BLaER1 treated with 17β-estradiol and CSF1 and Interleukin-3, amounts not matched to agents 10 nM and 100 nM (cell line): ENCODE measurements at regions not wholly inside any gene's neighbourhood (a gene's known extent, or its start where the extent isn't known, plus 50 kb on each side); places are given as distances from the start of the nearest gene placed in this dataset.

Experiments used
- H3K27ac ChIP-seq, 11 experiments: shearing (Covaris generic); formaldehyde crosslinking; 2 replicates each; pipeline ENCODE4 v1.8.1; 2022
- H3K27me3 ChIP-seq, 11 experiments: shearing (Covaris generic); formaldehyde crosslinking; 2 replicates each; pipeline ENCODE4 v1.8.1; 2022
- H3K36me3 ChIP-seq, 11 experiments: shearing (Covaris generic); formaldehyde crosslinking; 2 replicates each; pipeline ENCODE4 v1.8.1; 2022
- H3K4me1 ChIP-seq, 10 experiments: shearing (Covaris generic); formaldehyde crosslinking; 2 replicates each; pipeline ENCODE4 v1.8.1; 2022
- H3K4me2 ChIP-seq, 11 experiments: shearing (Covaris generic); formaldehyde crosslinking; 2 replicates each; pipeline ENCODE4 v1.8.1; 2022
- H3K4me3 ChIP-seq, 10 experiments: shearing (Covaris generic); formaldehyde crosslinking; 2 replicates each; pipeline ENCODE4 v1.8.1; 2022
- H3K9ac ChIP-seq, 11 experiments: shearing (Covaris generic); formaldehyde crosslinking; 2 replicates each; pipeline ENCODE4 v1.8.1; 2022
- H3K9me3 ChIP-seq, 11 experiments: shearing (Covaris generic); formaldehyde crosslinking; replicated peaks in 1 of 11; 2 replicates each; pipeline ENCODE4 v1.8.1; 2022
- H4K20me1 ChIP-seq, 11 experiments: shearing (Covaris generic); formaldehyde crosslinking; 2 replicates each; pipeline ENCODE4 v1.8.1; 2022
- Cebpa-rat ChIP-seq, 11 experiments: shearing (Covaris generic); IDR thresholded peaks; 2 replicates each; pipeline ENCODE4 v1.8.1; 2022

GRCh38 chr12:63028951-63029350 is 94.0 kb upstream of the PPM1H start:
- Histone ChIP-seq H3K9me3 (peaks cover 0 to 4% (median 0%) of the 10 kb centered on the region in 11 experiments; a peak in 1 of 22 replicates), H3K4me2 (no peak overlapping the region), H3K4me3 (no peak overlapping the region), H3K36me3 (no peaks in the 10 kb centered on the region), H3K9ac (no peak overlapping the region), H3K27me3 (no peaks in the 10 kb centered on the region), H3K27ac (no peak overlapping the region), H4K20me1 (no peaks in the 10 kb centered on the region), H3K4me1 (no peaks in the 10 kb centered on the region)
- TF ChIP-seq Cebpa-rat (IDR thresholded peaks at IDR 0.05) = no peak

GRCh38 chr12:63025116-63025515 is 90.2 kb upstream of the PPM1H start:
- H4K20me1 ChIP-seq = no peaks in the 10 kb centered on the region
- H3K4me2 ChIP-seq = no peak overlapping the region
- H3K9ac ChIP-seq = no peak overlapping the region
- no peaks in the 10 kb centered on the region; a peak in 1 of 22 replicates for H3K27me3 ChIP-seq
- H3K27ac ChIP-seq = no peak overlapping the region
- H3K4me3 ChIP-seq = no peak overlapping the region
- H3K4me1 ChIP-seq = peaks cover 8 to 13% (median 10%) of the 10 kb centered on the region in 10 experiments; a peak in 12 of 20 replicates
- H3K36me3 ChIP-seq = no peaks in the 10 kb centered on the region
- no peak for TF ChIP-seq Cebpa-rat (IDR thresholded peaks at IDR 0.05)
- H3K9me3 ChIP-seq = no peaks in the 10 kb centered on the region

- Histone ChIP-seq H3K4me3 (no peak overlapping the region), H3K9me3 (no peaks in the 10 kb centered on the region), H3K27ac (no peak overlapping the region), H3K36me3 (no peaks in the 10 kb centered on the region), H4K20me1 (no peaks in the 10 kb centered on the region), H3K27me3 (no peaks in the 10 kb centered on the region; a peak in 1 of 22 replicates), H3K9ac (no peak overlapping the region), H3K4me2 (no peak overlapping the region), H3K4me1 (peaks cover 8 to 13% (median 10%) of the 10 kb centered on the region in 10 experiments; a peak in 12 of 20 replicates)
- TF ChIP-seq Cebpa-rat (IDR thresholded peaks at IDR 0.05) = no peak
Observed at GRCh38 chr12:63023926-63024325, 89.0 kb upstream of the PPM1H start.

- no peak overlapping the region for H3K9ac ChIP-seq
- no peak overlapping the region for H3K27ac ChIP-seq
- no peaks in the 10 kb centered on the region for H3K36me3 ChIP-seq
- no peak for TF ChIP-seq Cebpa-rat (IDR thresholded peaks at IDR 0.05)
- H3K4me1 ChIP-seq = peaks cover 8 to 13% (median 10%) of the 10 kb centered on the region in 10 experiments; a peak in 12 of 20 replicates
- no peaks in the 10 kb centered on the region for H4K20me1 ChIP-seq
- H3K4me2 ChIP-seq = peak overlapping the region in 9 of 11 experiments; percentile 0 to 54 (median 15); a peak in 15 of 22 replicates
- no peaks in the 10 kb centered on the region; a peak in 1 of 22 replicates for H3K27me3 ChIP-seq
- H3K4me3 ChIP-seq = no peak overlapping the region
- no peaks in the 10 kb centered on the region for H3K9me3 ChIP-seq
Observed at GRCh38 chr12:63021116-63021515, 86.2 kb upstream of the PPM1H start.

GRCh38 chr12:63020269-63020668 is 85.3 kb upstream of the PPM1H start:
- no peak overlapping the region for H3K27ac ChIP-seq
- H3K27me3 ChIP-seq = no peaks in the 10 kb centered on the region; a peak in 1 of 22 replicates
- no peak overlapping the region for H3K4me3 ChIP-seq
- no peaks in the 10 kb centered on the region for H3K36me3 ChIP-seq
- no peak for TF ChIP-seq Cebpa-rat (IDR thresholded peaks at IDR 0.05)
- no peaks in the 10 kb centered on the region for H4K20me1 ChIP-seq
- H3K4me1 ChIP-seq = peaks cover 8 to 13% (median 10%) of the 10 kb centered on the region in 10 experiments; a peak in 12 of 20 replicates
- H3K4me2 ChIP-seq = peak overlapping the region in 1 of 11 experiments; percentile 39; a peak in 1 of 22 replicates
- no peaks in the 10 kb centered on the region for H3K9me3 ChIP-seq
- no peak overlapping the region for H3K9ac ChIP-seq

- Histone ChIP-seq H3K9me3 (no peaks in the 10 kb centered on the region), H3K36me3 (no peaks in the 10 kb centered on the region), H3K27ac (no peak overlapping the region), H3K4me3 (no peak overlapping the region), H3K27me3 (no peaks in the 10 kb centered on the region; a peak in 1 of 22 replicates), H3K4me2 (no peak overlapping the region), H3K9ac (no peak overlapping the region), H4K20me1 (no peaks in the 10 kb centered on the region), H3K4me1 (peaks cover 8 to 13% (median 10%) of the 10 kb centered on the region in 10 experiments; a peak in 12 of 20 replicates)
- TF ChIP-seq Cebpa-rat (IDR thresholded peaks at IDR 0.05) = no peak
Observed at GRCh38 chr12:63018273-63018672, 83.3 kb upstream of the PPM1H start.

- Histone ChIP-seq H3K27me3 (no peaks in the 10 kb centered on the region), H3K4me2 (no peak overlapping the region), H3K27ac (no peak overlapping the region), H3K36me3 (no peaks in the 10 kb centered on the region), H3K9ac (no peak overlapping the region), H3K9me3 (no peaks in the 10 kb centered on the region), H3K4me3 (no peak overlapping the region), H4K20me1 (no peaks in the 10 kb centered on the region), H3K4me1 (no peaks in the 10 kb centered on the region)
- TF ChIP-seq Cebpa-rat (IDR thresholded peaks at IDR 0.05) = no peak
Observed at GRCh38 chr12:63013302-63013701, 78.4 kb upstream of the PPM1H start.

- Histone ChIP-seq H3K4me1 (no peaks in the 10 kb centered on the region), H3K9ac (no peak overlapping the region), H3K27me3 (0 out of 22 replicates have a peak, but pooled peaks cover 0 to 2% (median 0%) of the 10 kb centered on the region in 11 experiments), H4K20me1 (no peaks in the 10 kb centered on the region), H3K4me2 (no peak overlapping the region), H3K27ac (no peak overlapping the region), H3K4me3 (no peak overlapping the region), H3K36me3 (no peaks in the 10 kb centered on the region), H3K9me3 (no peaks in the 10 kb centered on the region)
- TF ChIP-seq Cebpa-rat (IDR thresholded peaks at IDR 0.05) = no peak
Observed at GRCh38 chr12:63010698-63011097, 75.7 kb upstream of the PPM1H start.

GRCh38 chr12:63008372-63008771 is 73.4 kb upstream of the PPM1H start:
- Histone ChIP-seq H3K27ac (no peak overlapping the region), H3K27me3 (0 out of 22 replicates have a peak, but pooled peaks cover 0 to 2% (median 0%) of the 10 kb centered on the region in 11 experiments), H4K20me1 (no peaks in the 10 kb centered on the region), H3K36me3 (no peaks in the 10 kb centered on the region), H3K4me1 (no peaks in the 10 kb centered on the region), H3K4me3 (no peak overlapping the region), H3K4me2 (no peak overlapping the region), H3K9ac (no peak overlapping the region), H3K9me3 (peaks cover 0 to 4% (median 2%) of the 10 kb centered on the region in 11 experiments; a peak in 6 of 22 replicates)
- TF ChIP-seq Cebpa-rat (IDR thresholded peaks at IDR 0.05) = no peak

GRCh38 chr12:63007726-63008125 is 72.8 kb upstream of the PPM1H start:
- H3K9ac ChIP-seq = no peak overlapping the region
- no peaks in the 10 kb centered on the region for H3K36me3 ChIP-seq
- TF ChIP-seq Cebpa-rat (IDR thresholded peaks at IDR 0.05) = no peak
- no peak overlapping the region for H3K4me3 ChIP-seq
- no peak overlapping the region for H3K27ac ChIP-seq
- no peaks in the 10 kb centered on the region for H4K20me1 ChIP-seq
- no peak overlapping the region for H3K4me2 ChIP-seq
- peaks cover 0 to 8% (median 5%) of the 10 kb centered on the region in 11 experiments; a peak in 6 of 22 replicates for H3K9me3 ChIP-seq
- H3K27me3 ChIP-seq = 0 out of 22 replicates have a peak, but pooled peaks cover 0 to 2% (median 0%) of the 10 kb centered on the region in 11 experiments
- H3K4me1 ChIP-seq = no peaks in the 10 kb centered on the region
